Endothelial cell of umbilical vein (primary cell): ENCODE measurements at regions not wholly inside any gene's neighbourhood (a gene's known extent, or its start where the extent isn't known, plus 50 kb on each side); places are given as distances from the start of the nearest gene placed in this dataset.

Experiments used
- EZH2 ChIP-seq: IDR thresholded peaks from 2 replicates; pipeline ENCODE4 v1.6.1; 2012; ENCODE audit warnings: borderline replicate concordance, low read depth, mild to moderate bottlenecking, moderate library complexity, low read length, inconsistent platforms; ENCODE audit not compliant: severe bottlenecking
- GATA2 ChIP-seq: IDR thresholded peaks from 2 replicates; pipeline ENCODE4 v1.7.0; 2011; ENCODE audit warnings: low read depth, mild to moderate bottlenecking, moderate library complexity, mixed read lengths, low read length; ENCODE audit not compliant: insufficient read length, insufficient read depth
- JUN ChIP-seq: IDR thresholded peaks from 2 replicates; pipeline ENCODE4 v1.6.1; 2011; ENCODE audit warnings: borderline replicate concordance, low read depth; ENCODE audit not compliant: insufficient read length, insufficient read depth
- POLR2A ChIP-seq: IDR thresholded peaks from 2 replicates; pipeline ENCODE4 v1.6.1; 2012; ENCODE audit warnings: low read depth, mild to moderate bottlenecking, control low read depth, low read length
- POLR2AphosphoS5 ChIP-seq: IDR thresholded peaks from 2 replicates; pipeline ENCODE4 v1.6.1; 2012; ENCODE audit warnings: low read depth, mild to moderate bottlenecking, control low read depth, low read length, moderate library complexity; ENCODE audit not compliant: insufficient read depth
- TF ChIP-seq, protein P1 (sequence below), 2 donors: IDR thresholded peaks; 1 replicate in 1 of 2; 2 replicates in 1 of 2; pipeline ENCODE4 v1.5.1; 2011; ENCODE audit warnings: low read length in 2 of 2, mild to moderate bottlenecking in 2 of 2, moderate library complexity in 2 of 2, control low read depth in 1 of 2, inconsistent platforms in 1 of 2, low read depth in 1 of 2; ENCODE audit not compliant: insufficient read depth in 1 of 2; ENCODE audit errors: extremely low read depth in 1 of 2
- TF ChIP-seq, protein P2 (sequence below): IDR thresholded peaks from 2 replicates; pipeline ENCODE4 v1.6.1; 2011; ENCODE audit not compliant: insufficient read depth, insufficient read length

DNA sequence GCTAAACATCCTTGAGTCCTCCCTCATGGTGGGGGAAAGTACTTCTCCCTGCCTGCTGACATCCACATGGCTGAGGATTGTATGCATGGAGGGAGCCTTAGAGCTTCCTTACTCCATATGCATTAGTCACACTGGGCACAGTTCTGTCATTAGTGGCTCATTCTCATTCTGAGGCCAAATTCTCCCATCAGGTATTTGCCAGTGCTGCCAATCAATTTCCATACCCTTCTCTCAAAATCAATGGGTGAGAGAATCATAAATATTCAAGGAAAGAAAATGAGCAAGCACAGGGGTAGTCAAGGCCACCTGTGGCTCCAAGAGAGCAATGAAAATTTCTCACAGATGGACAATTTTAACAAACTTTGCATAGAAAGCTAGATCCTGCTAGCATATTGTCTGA, 422.6 kb upstream of the SETBP1 start:
- TF ChIP-seq POLR2A (no peak), POLR2AphosphoS5 (no peak), EZH2 (no peak), GATA2 (no peak), JUN (no peak)
- TF ChIP-seq, protein P1, sequence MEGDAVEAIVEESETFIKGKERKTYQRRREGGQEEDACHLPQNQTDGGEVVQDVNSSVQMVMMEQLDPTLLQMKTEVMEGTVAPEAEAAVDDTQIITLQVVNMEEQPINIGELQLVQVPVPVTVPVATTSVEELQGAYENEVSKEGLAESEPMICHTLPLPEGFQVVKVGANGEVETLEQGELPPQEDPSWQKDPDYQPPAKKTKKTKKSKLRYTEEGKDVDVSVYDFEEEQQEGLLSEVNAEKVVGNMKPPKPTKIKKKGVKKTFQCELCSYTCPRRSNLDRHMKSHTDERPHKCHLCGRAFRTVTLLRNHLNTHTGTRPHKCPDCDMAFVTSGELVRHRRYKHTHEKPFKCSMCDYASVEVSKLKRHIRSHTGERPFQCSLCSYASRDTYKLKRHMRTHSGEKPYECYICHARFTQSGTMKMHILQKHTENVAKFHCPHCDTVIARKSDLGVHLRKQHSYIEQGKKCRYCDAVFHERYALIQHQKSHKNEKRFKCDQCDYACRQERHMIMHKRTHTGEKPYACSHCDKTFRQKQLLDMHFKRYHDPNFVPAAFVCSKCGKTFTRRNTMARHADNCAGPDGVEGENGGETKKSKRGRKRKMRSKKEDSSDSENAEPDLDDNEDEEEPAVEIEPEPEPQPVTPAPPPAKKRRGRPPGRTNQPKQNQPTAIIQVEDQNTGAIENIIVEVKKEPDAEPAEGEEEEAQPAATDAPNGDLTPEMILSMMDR (IDR thresholded peaks at IDR 0.05; ENCODE audit: extremely low read depth in 1 of 2, insufficient read depth in 1 of 2, low read depth in 1 of 2, low read length in 2 of 2) = no peak
- TF ChIP-seq, protein P2, sequence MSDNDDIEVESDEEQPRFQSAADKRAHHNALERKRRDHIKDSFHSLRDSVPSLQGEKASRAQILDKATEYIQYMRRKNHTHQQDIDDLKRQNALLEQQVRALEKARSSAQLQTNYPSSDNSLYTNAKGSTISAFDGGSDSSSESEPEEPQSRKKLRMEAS = no peak
